DOHH2 (cell line): ENCODE measurements at regions not wholly inside any gene's neighbourhood (a gene's known extent, or its start where the extent isn't known, plus 50 kb on each side); places are given as distances from the start of the nearest gene placed in this dataset.

ENCODE experiments used
- EZH2phosphoT487 ChIP-seq: fragments of 200-600 bp; sonication (generic); IDR thresholded peaks from 2 replicates; pipeline ENCODE4 v1.6.1; 2017; ENCODE audit warnings: borderline replicate concordance, mild to moderate bottlenecking, antibody characterized with exemption, low read length, moderate library complexity, mixed read lengths
- TF ChIP-seq, protein P1 (sequence below): fragments of 200-600 bp; sonication (generic); IDR thresholded peaks from one replicate; pipeline ENCODE4 v1.5.1; 2014; ENCODE audit warnings: antibody characterized with exemption, mild to moderate bottlenecking, low read depth, low read length; ENCODE audit not compliant: poor library complexity, severe bottlenecking

- TF ChIP-seq, protein P1, sequence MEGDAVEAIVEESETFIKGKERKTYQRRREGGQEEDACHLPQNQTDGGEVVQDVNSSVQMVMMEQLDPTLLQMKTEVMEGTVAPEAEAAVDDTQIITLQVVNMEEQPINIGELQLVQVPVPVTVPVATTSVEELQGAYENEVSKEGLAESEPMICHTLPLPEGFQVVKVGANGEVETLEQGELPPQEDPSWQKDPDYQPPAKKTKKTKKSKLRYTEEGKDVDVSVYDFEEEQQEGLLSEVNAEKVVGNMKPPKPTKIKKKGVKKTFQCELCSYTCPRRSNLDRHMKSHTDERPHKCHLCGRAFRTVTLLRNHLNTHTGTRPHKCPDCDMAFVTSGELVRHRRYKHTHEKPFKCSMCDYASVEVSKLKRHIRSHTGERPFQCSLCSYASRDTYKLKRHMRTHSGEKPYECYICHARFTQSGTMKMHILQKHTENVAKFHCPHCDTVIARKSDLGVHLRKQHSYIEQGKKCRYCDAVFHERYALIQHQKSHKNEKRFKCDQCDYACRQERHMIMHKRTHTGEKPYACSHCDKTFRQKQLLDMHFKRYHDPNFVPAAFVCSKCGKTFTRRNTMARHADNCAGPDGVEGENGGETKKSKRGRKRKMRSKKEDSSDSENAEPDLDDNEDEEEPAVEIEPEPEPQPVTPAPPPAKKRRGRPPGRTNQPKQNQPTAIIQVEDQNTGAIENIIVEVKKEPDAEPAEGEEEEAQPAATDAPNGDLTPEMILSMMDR, result no peak
- TF ChIP-seq EZH2phosphoT487, result no peak
These were observed 66.5 kb upstream of the STARD13 start for GRCh38 chr13:33352041-33352440.
